ENCODE measurements at regions not wholly inside any gene's neighbourhood (a gene's known extent, or its start where the extent isn't known, plus 50 kb on each side); places are given as distances from the start of the nearest gene placed in this dataset.
A peak's percentile ranks its signal among the peaks of the same experiment; 100 is the strongest.
"Not testable (repeated sequence)": the region's sequence is repeated elsewhere in the genome, so short reads cannot be mapped to it uniquely, and the experiment has no call there.

DNA sequence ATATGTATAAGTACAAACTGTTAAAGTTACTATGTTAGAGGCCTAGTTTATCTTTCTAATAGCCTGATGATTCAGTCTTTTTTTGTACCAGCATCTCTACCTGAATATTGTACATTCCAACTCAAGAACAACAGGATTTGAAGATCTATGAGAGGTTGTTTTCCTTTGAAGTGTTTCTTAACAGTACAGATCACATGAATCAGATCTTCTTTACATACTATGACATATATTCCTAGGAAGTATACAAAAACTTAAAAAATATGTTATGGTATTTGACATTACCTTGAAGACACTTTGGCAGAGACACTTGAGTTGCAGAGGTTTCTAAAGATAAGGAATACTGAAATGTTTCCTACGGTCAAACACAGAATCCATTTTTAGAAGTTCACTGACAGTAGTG lies 1280.9 kb downstream of the KCNT2 start:
- no peak for DNase-seq

GRCh38 chr1:195326325-195326724 lies 1281.9 kb downstream of the KCNT2 start:
- DNase-seq, result no peak

- DNase-seq, result no peak
These were observed 1283.1 kb downstream of the KCNT2 start for GRCh38 chr1:195325181-195325580.

DNA sequence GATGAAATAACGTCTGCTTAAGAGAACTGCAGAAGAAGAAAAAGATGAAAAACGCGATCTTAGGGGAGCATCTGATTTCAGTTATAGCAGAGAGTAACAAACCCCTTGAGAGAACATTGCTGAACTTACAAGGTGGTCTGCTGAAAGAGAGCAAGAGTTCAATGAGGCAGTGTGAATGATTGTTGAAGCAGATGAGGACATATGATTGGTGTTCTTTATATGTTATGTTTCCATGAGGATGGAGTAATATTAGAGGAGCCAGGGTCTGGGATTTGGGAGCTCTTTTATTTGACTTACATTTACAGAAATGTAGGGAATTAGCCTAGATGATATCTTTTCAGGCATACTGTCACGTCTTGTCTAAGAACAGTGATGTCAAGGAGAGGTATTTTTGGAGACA lies 1302.0 kb downstream of the KCNT2 start:
- no peak for DNase-seq

DNA sequence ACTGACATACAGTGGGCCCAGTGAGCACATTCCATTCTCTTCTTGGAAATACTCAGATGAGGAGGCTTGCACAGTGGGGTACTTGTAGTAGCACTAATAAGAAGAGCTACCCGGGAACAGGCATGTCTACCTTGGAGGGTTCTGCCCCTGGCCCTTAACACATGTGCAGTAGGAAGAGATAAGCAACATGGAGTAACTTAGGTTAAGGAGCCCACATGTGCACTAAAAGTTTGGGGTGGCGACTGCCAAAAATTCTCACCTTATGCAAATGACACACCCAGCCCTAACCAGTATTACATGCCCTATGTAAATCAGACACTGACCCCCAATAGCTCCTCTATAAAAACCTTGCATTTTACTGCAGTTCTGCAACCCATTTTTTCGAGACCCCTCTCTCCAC lies 1313.3 kb downstream of the KCNT2 start:
- no peak for DNase-seq

DNA sequence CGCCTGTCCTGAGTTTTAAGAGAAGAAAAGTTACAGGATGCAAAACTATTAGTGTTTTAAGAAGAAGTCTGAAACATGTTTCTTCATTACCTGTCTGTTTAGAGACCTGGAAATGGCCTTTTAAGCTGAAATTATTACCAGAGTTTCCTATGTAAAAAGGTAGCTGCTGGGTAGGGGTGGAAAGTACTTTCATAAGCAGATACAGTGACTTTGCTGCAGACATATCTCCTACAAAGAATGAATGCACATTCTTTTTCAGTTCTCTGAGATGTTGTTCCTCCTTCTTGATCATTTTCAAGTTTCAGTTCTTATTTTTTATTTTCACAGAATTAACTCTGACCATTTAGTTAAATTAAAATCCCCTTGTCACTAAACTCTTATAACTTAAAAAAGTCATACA lies 1329.6 kb downstream of the KCNT2 start:
- DNase-seq, result no peak

GRCh38 chr1:195275710-195276109 lies 1332.5 kb downstream of the KCNT2 start:
- DNase-seq, result no peak

DNA sequence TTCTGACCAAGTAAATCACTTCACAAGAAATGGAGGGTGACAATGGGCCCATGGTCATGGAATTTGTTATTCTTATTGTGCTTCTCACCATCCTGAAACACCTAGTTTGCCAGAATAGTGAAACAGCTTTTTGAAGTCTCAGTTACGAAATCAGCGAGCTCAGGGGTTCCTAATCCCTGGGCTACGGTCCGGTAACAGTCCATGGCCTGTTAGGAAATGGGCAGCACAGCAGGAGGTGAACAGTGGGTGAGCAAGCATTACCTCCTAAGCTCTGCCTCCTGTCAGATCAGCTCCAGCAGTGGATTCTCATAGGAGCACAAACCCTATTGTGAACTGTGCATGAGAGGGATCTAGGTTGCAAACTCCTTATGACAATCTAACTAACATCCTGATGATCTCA lies 1356.3 kb downstream of the KCNT2 start:
- no peak for DNase-seq

GRCh38 chr1:195243492-195243891 lies 1364.7 kb downstream of the KCNT2 start:
- no peak for DNase-seq

GRCh38 chr1:195241066-195241465 lies 1367.2 kb downstream of the KCNT2 start:
- no peak for DNase-seq

- DNase-seq, result no peak
These were observed 1369.9 kb downstream of the KCNT2 start for GRCh38 chr1:195238313-195238712.

DNA sequence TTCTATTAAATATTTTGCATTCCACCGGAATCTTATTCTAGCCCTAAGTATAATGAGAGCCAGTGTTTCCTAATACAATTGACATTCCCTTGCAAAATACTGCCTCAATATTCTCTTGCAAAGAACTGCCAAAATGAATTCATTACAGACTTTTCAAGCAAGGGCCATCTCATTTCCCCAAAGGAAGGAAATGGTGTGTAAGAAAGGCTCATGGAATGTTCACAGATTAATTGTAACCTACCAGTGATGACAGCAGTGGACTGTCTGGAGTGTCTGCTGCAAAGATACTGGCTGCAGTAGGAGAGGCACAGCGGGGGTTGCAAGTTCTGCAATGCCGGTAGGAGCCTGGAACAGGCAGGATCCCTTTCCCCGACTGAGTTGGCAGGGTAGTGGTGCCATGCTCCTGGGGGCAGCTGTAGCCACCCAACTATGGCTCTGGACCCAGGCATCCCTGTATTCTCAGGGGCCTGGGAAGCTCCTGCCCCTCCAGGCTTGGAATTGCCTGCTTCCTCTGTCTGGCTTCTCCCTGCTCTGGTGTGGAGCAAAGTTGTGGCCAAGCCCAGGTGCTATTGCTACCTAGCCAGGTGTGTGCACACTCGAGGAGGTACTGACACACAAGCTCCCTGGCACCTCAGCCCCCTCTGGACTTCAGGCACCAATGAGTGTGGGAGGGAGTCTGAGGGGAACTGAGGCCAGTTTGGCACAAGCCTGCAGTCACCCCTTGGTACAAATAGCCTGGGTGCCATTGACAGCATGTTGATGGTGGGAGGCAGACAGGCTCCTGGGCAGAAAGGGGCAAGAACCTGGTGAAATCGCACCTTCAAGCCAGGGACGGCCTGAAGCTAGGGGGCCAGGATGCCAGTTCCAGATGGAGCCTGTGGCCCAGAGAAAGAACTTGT lies 1371.0 kb downstream of the KCNT2 start:
- DNase-seq, result no peak

DNA sequence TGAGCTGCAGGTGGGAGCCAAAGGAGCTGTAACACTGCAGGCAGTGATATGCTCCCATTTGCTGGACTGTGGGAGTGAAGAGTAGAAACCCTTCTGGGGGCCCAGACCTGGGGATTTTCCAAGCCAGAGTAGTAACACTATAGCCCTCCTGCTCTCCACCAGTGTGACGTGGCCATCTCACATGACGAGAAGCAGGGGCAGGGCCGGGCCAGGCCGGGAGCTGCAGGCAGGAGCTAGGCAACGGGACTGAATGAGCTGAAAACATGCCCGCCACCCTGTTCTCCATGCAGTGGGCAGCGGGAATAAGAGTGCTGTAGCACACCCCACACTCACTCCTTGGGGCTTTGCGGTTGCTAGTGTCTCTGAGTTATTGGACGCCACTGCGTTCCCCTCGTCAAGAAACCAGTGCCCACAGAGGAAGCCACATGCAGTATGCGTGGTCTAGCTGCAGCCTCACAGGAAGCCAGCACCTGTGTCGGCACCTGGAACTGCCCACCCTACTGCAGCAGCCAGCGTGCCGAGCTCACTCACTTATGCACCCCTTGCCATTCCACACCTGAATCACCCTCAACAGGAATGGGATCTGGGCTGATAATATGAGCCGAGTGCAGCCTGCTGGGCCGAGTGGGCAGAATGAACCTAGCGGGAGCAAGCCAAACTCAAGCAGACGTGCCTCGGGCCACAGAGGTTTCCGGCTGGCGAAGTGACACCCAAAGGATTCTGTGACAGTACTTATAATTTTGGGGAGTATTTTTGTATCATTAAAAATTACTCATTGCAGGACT lies 1389.6 kb downstream of the KCNT2 start:
- no peak for DNase-seq

- DNase-seq, result no peak
These were observed 1406.0 kb downstream of the KCNT2 start for GRCh38 chr1:195202241-195202640.

DNA sequence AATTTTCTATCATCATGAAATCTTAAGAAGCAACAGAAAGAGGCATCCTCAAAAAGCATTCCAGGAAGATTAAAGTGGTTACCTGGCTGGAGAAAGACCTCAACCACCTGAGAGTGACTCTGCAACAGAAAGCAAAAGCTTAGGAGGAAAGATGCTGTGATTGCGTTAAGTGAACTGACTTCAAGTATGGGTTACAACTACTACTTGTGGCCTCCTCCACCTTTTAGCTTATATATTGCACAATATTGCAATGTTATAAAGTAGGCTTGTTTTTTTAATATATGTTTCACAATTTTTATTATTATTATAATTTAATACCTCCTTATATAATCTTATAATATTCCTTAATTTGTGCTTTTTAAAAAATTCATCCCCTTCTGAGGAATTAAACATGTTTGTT lies 1407.5 kb downstream of the KCNT2 start:
- DNase-seq, result no peak

DNA sequence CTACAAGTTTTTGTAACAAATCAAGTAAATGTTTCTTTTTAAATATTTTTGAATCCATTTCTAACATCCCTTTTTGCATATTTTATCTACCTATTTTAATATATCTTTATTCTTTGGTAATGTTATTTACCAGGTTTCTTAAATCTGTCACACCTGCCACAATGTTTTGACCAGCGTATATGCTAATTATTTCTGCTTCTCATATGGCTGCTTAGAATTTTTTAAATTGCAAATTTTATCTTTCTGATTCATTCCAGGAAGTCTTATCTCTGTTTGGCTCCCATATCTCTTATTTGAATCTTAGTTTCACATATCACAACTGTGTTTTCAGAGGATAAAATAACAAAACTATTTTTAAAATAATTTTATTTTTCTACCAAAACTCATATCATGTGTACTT lies 1411.1 kb downstream of the KCNT2 start:
- DNase-seq, result no peak

GRCh38 chr1:195195423-195196057 lies 1412.7 kb downstream of the KCNT2 start:
- DNase-seq, result peak; percentile 21

GRCh38 chr1:195193134-195193533 lies 1415.1 kb downstream of the KCNT2 start:
- DNase-seq, result no peak

GRCh38 chr1:195188821-195189220 lies 1419.4 kb downstream of the KCNT2 start:
- DNase-seq, result no peak

DNA sequence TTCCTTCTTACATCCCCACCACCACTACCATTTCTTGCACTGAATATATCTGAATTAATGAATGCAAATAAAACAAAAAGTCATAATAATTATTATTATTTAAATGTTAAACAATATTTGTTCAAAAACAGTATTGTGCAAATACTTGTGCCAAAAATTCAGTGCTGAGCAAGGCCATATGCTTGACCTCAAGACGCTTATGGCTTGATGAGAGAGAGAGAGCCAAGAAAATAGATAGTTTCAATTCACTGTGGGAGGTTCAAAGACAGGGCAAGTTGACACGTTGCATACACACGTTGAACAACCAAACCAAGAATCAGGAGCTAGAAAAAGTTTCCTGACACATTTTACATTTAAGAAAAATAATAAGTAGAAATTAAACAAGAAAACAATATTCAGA lies 1421.7 kb downstream of the KCNT2 start:
- DNase-seq, result no peak

DNA sequence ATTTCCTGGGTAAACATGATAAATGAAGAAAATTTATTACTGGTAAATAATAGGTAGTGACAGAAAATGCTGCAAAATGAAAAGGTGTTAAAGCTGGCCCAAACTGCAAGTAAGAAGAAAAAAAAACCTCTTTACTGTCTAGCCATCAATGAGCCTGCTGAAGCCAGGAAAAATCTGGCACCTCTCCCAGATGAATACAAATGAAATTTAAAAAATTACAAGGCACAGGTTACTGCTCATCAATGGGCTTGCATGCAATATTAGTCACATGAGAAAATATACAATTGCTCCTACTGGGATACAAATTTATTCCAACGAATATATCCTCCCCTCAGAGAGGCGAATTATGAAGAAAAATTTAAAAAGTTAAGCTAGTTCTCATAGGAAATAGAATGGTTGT lies 1422.5 kb downstream of the KCNT2 start:
- no peak for DNase-seq

GRCh38 chr1:195185321-195185720 lies 1422.9 kb downstream of the KCNT2 start:
- DNase-seq, result no peak

GRCh38 chr1:195173753-195174152 lies 1434.5 kb downstream of the KCNT2 start:
- no peak for DNase-seq

- DNase-seq, result not testable (repeated sequence)
These were observed 1448.4 kb downstream of the KCNT2 start for GRCh38 chr1:195159795-195160194.
